Coronary artery (tissue), 2 donors: ENCODE measurements at regions not wholly inside any gene's neighbourhood (a gene's known extent, or its start where the extent isn't known, plus 50 kb on each side); places are given as distances from the start of the nearest gene placed in this dataset.
A peak's percentile ranks its signal among the peaks of the same experiment; 100 is the strongest.

ENCODE experiments used
- DNase-seq: peaks from one replicate; pipeline ENCODE4 v3.0.0-alpha.2; 2017; ENCODE audit warnings: low spot score
- H3K27ac ChIP-seq, 2 donors: fragments of 200-600 bp; sonication (generic); one replicate each; pipeline ENCODE4 v1.5.1; 2016 to 2019
- H3K4me3 ChIP-seq: fragments of 200-600 bp; sonication (generic); 2 replicates; pipeline ENCODE4 v1.5.1; 2016; ENCODE audit warnings: mild to moderate bottlenecking, moderate library complexity
- CTCF ChIP-seq: fragments of 200-600 bp; sonication (generic); IDR thresholded peaks from one replicate; pipeline ENCODE4 v1.5.1; 2019; ENCODE audit warnings: antibody characterized with exemption

GRCh38 chr10:31754803-31755624 lies 173.6 kb downstream of the ARHGAP12 start:
- Histone ChIP-seq H3K4me3 (no peak overlapping the region), H3K27ac (peak overlapping the region; percentile 24 to 57)
- no peak for TF ChIP-seq CTCF
- DNase-seq = no peak

GRCh38 chr10:31753681-31754080 lies 174.9 kb downstream of the ARHGAP12 start:
- TF ChIP-seq CTCF = no peak
- H3K27ac ChIP-seq = no peak overlapping the region
- H3K4me3 ChIP-seq = no peak overlapping the region
- DNase-seq = no peak

GRCh38 chr10:31752170-31752569 lies 176.5 kb downstream of the ARHGAP12 start:
- H3K4me3 ChIP-seq = no peak overlapping the region
- no peak overlapping the region for H3K27ac ChIP-seq
- TF ChIP-seq CTCF = no peak
- no peak for DNase-seq

GRCh38 chr10:31751738-31752080 lies 176.9 kb downstream of the ARHGAP12 start:
- no peak overlapping the region for H3K4me3 ChIP-seq
- no peak for TF ChIP-seq CTCF
- peak overlapping the region in 1 of 2 donors; percentile 69 for H3K27ac ChIP-seq
- no peak for DNase-seq

GRCh38 chr10:31751051-31751737 lies 177.4 kb downstream of the ARHGAP12 start:
- H3K27ac ChIP-seq = peak overlapping the region in 1 of 2 donors; percentile 69
- no peak for TF ChIP-seq CTCF
- no peak for DNase-seq

GRCh38 chr10:31749981-31750840 lies 178.4 kb downstream of the ARHGAP12 start:
- TF ChIP-seq CTCF = no peak
- Histone ChIP-seq H3K4me3 (peak overlapping the region; percentile 51), H3K27ac (peak overlapping the region; percentile 10 to 80)
- no peak for DNase-seq

More at GRCh38 chr10:31751051-31751737, 177.4 kb downstream of the ARHGAP12 start:
- no peak overlapping the region for H3K4me3 ChIP-seq
